ENCODE measurements at regions not wholly inside any gene's neighbourhood (a gene's known extent, or its start where the extent isn't known, plus 50 kb on each side); places are given as distances from the start of the nearest gene placed in this dataset.

- no peaks in the 10 kb centered on the region for H3K4me1 ChIP-seq (ENCODE audit: insufficient read depth, low read length, severe bottlenecking)
- no peaks in the 10 kb centered on the region for H3F3A ChIP-seq (ENCODE audit: insufficient read depth, low read length)
- H3K4me3 ChIP-seq (ENCODE audit: low read depth, low read length, poor library complexity, severe bottlenecking), result no peak overlapping the region
- H3K4me2 ChIP-seq (ENCODE audit: low read length), result no peak overlapping the region
- TF ChIP-seq EZH2 (IDR thresholded peaks at IDR 0.05; ENCODE audit: borderline replicate concordance, low read length), result no peak
- TF ChIP-seq CTCF (IDR thresholded peaks at IDR 0.05; ENCODE audit: low read length), result no peak
- no peaks in the 10 kb centered on the region for H3K79me2 ChIP-seq (ENCODE audit: insufficient read depth, low read length)
- no peak overlapping the region for H3K9ac ChIP-seq (ENCODE audit: low read length)
- no peaks in the 10 kb centered on the region for H3K36me3 ChIP-seq (ENCODE audit: insufficient read depth, low read length)
- H3K9me3 ChIP-seq (ENCODE audit: low read length), result no peaks in the 10 kb centered on the region
- H4K20me1 ChIP-seq (ENCODE audit: insufficient read depth, low read length), result no peaks in the 10 kb centered on the region
- no peaks in the 10 kb centered on the region for H3K27me3 ChIP-seq (ENCODE audit: insufficient read depth, low read length)
- H2AFZ ChIP-seq (ENCODE audit: low read length), result no peak overlapping the region
- no peaks in the 10 kb centered on the region for H3K9me2 ChIP-seq (ENCODE audit: low read depth, low read length)
- no peak overlapping the region for H3K27ac ChIP-seq (ENCODE audit: low read depth, low read length, poor library complexity, severe bottlenecking)
Observed at GRCh38 chr6:112806163-112806865, 459.2 kb downstream of the RFPL4B start.

GRCh38 chr6:112821476-112821875, 474.3 kb downstream of the RFPL4B start:
- no peaks in the 10 kb centered on the region for H3F3A ChIP-seq (ENCODE audit: insufficient read depth, low read length)
- H3K9ac ChIP-seq (ENCODE audit: low read length), result no peak overlapping the region
- H3K4me2 ChIP-seq (ENCODE audit: low read length), result no peak overlapping the region
- H3K36me3 ChIP-seq (ENCODE audit: insufficient read depth, low read length), result no peaks in the 10 kb centered on the region
- no peak overlapping the region for H3K27ac ChIP-seq (ENCODE audit: low read depth, low read length, poor library complexity, severe bottlenecking)
- H3K79me2 ChIP-seq (ENCODE audit: insufficient read depth, low read length), result no peaks in the 10 kb centered on the region
- no peak overlapping the region for H2AFZ ChIP-seq (ENCODE audit: low read length)
- H3K9me3 ChIP-seq (ENCODE audit: low read length), result no peaks in the 10 kb centered on the region
- H3K9me2 ChIP-seq (ENCODE audit: low read depth, low read length), result no peaks in the 10 kb centered on the region
- H3K4me1 ChIP-seq (ENCODE audit: insufficient read depth, low read length, severe bottlenecking), result no peaks in the 10 kb centered on the region
- no peaks in the 10 kb centered on the region for H3K27me3 ChIP-seq (ENCODE audit: insufficient read depth, low read length)
- H4K20me1 ChIP-seq (ENCODE audit: insufficient read depth, low read length), result no peaks in the 10 kb centered on the region
- no peak for TF ChIP-seq EZH2 (IDR thresholded peaks at IDR 0.05; ENCODE audit: borderline replicate concordance, low read length)
- no peak for TF ChIP-seq CTCF (IDR thresholded peaks at IDR 0.05; ENCODE audit: low read length)
- no peak overlapping the region for H3K4me3 ChIP-seq (ENCODE audit: low read depth, low read length, poor library complexity, severe bottlenecking)

- Histone ChIP-seq H3K9ac (ENCODE audit: low read length) (no peak overlapping the region), H3K27ac (ENCODE audit: low read depth, low read length, poor library complexity, severe bottlenecking) (no peak overlapping the region), H3K4me2 (ENCODE audit: low read length) (no peak overlapping the region), H3K9me3 (ENCODE audit: low read length) (no peaks in the 10 kb centered on the region), H4K20me1 (ENCODE audit: insufficient read depth, low read length) (no peaks in the 10 kb centered on the region), H3F3A (ENCODE audit: insufficient read depth, low read length) (no peaks in the 10 kb centered on the region), H3K4me3 (ENCODE audit: low read depth, low read length, poor library complexity, severe bottlenecking) (no peak overlapping the region), H3K79me2 (ENCODE audit: insufficient read depth, low read length) (no peaks in the 10 kb centered on the region), H3K27me3 (ENCODE audit: insufficient read depth, low read length) (no peaks in the 10 kb centered on the region), H3K4me1 (ENCODE audit: insufficient read depth, low read length, severe bottlenecking) (no peaks in the 10 kb centered on the region), H3K36me3 (ENCODE audit: insufficient read depth, low read length) (no peaks in the 10 kb centered on the region), H2AFZ (ENCODE audit: low read length) (no peak overlapping the region), H3K9me2 (ENCODE audit: low read depth, low read length) (no peaks in the 10 kb centered on the region)
- TF ChIP-seq CTCF (IDR thresholded peaks at IDR 0.05; ENCODE audit: low read length) (no peak), EZH2 (IDR thresholded peaks at IDR 0.05; ENCODE audit: borderline replicate concordance, low read length) (no peak)
Observed at GRCh38 chr6:112822769-112823168, 475.6 kb downstream of the RFPL4B start.
